ENCODE measurements at regions not wholly inside any gene's neighbourhood (a gene's known extent, or its start where the extent isn't known, plus 50 kb on each side); places are given as distances from the start of the nearest gene placed in this dataset.

GRCh38 chr2:129129087-129129486 is 810.4 kb upstream of the HS6ST1 start:
- Histone ChIP-seq H3K4me1 (ENCODE audit: insufficient read depth, poor library complexity, severe bottlenecking) (no peaks in the 10 kb centered on the region), H3K27ac (ENCODE audit: poor library complexity, severe bottlenecking) (no peak overlapping the region), H3K27me3 (ENCODE audit: insufficient read depth, poor library complexity, severe bottlenecking) (peaks cover 3% of the 10 kb centered on the region), H3K9me3 (ENCODE audit: severe bottlenecking) (no peaks in the 10 kb centered on the region), H3K4me3 (ENCODE audit: severe bottlenecking) (no peak overlapping the region), H3K36me3 (ENCODE audit: low read depth) (no peaks in the 10 kb centered on the region)
- no peak for TF ChIP-seq CTCF (IDR thresholded peaks at IDR 0.05; ENCODE audit: poor library complexity, severe bottlenecking)
- ATAC-seq (ENCODE audit: low read depth), result 0 out of 3 replicates have a peak, but pooled peaks have one; percentile 36
- no peak for DNase-seq (ENCODE audit: low spot score)

- no peak overlapping the region for H3K27ac ChIP-seq (ENCODE audit: poor library complexity, severe bottlenecking)
- no peak for TF ChIP-seq CTCF (IDR thresholded peaks at IDR 0.05; ENCODE audit: poor library complexity, severe bottlenecking)
- H3K27me3 ChIP-seq (ENCODE audit: insufficient read depth, poor library complexity, severe bottlenecking), result no peaks in the 10 kb centered on the region
- H3K4me1 ChIP-seq (ENCODE audit: insufficient read depth, poor library complexity, severe bottlenecking), result no peaks in the 10 kb centered on the region
- DNase-seq (ENCODE audit: low spot score), result no peak
- H3K4me3 ChIP-seq (ENCODE audit: severe bottlenecking), result no peak overlapping the region
- no peak for ATAC-seq (ENCODE audit: low read depth)
- no peaks in the 10 kb centered on the region for H3K9me3 ChIP-seq (ENCODE audit: severe bottlenecking)
- H3K36me3 ChIP-seq (ENCODE audit: low read depth), result no peaks in the 10 kb centered on the region
Observed at GRCh38 chr2:129133692-129134641, 815.3 kb upstream of the HS6ST1 start.

- Histone ChIP-seq H3K4me1 (ENCODE audit: insufficient read depth, poor library complexity, severe bottlenecking) (no peaks in the 10 kb centered on the region), H3K27me3 (ENCODE audit: insufficient read depth, poor library complexity, severe bottlenecking) (no peaks in the 10 kb centered on the region), H3K4me3 (ENCODE audit: severe bottlenecking) (no peak overlapping the region), H3K36me3 (ENCODE audit: low read depth) (no peaks in the 10 kb centered on the region), H3K27ac (ENCODE audit: poor library complexity, severe bottlenecking) (no peak overlapping the region), H3K9me3 (ENCODE audit: severe bottlenecking) (no peaks in the 10 kb centered on the region)
- TF ChIP-seq CTCF (IDR thresholded peaks at IDR 0.05; ENCODE audit: poor library complexity, severe bottlenecking), result no peak
- ATAC-seq (ENCODE audit: low read depth) (no peak), DNase-seq (ENCODE audit: low spot score) (no peak)
Observed at GRCh38 chr2:129135017-129135416, 816.3 kb upstream of the HS6ST1 start.

GRCh38 chr2:129139380-129139779 is 820.7 kb upstream of the HS6ST1 start:
- Histone ChIP-seq H3K27me3 (ENCODE audit: insufficient read depth, poor library complexity, severe bottlenecking) (no peaks in the 10 kb centered on the region), H3K27ac (ENCODE audit: poor library complexity, severe bottlenecking) (no peak overlapping the region), H3K9me3 (ENCODE audit: severe bottlenecking) (no peaks in the 10 kb centered on the region), H3K4me1 (ENCODE audit: insufficient read depth, poor library complexity, severe bottlenecking) (no peaks in the 10 kb centered on the region), H3K4me3 (ENCODE audit: severe bottlenecking) (no peak overlapping the region), H3K36me3 (ENCODE audit: low read depth) (no peaks in the 10 kb centered on the region)
- TF ChIP-seq CTCF (IDR thresholded peaks at IDR 0.05; ENCODE audit: poor library complexity, severe bottlenecking), result no peak
- no peak for ATAC-seq (ENCODE audit: low read depth)
- DNase-seq (ENCODE audit: low spot score), result no peak

GRCh38 chr2:129142465-129142864 is 823.8 kb upstream of the HS6ST1 start:
- Histone ChIP-seq H3K4me3 (ENCODE audit: severe bottlenecking) (no peak overlapping the region), H3K27me3 (ENCODE audit: insufficient read depth, poor library complexity, severe bottlenecking) (no peaks in the 10 kb centered on the region), H3K9me3 (ENCODE audit: severe bottlenecking) (no peaks in the 10 kb centered on the region), H3K36me3 (ENCODE audit: low read depth) (no peaks in the 10 kb centered on the region), H3K4me1 (ENCODE audit: insufficient read depth, poor library complexity, severe bottlenecking) (no peaks in the 10 kb centered on the region), H3K27ac (ENCODE audit: poor library complexity, severe bottlenecking) (no peak overlapping the region)
- DNase-seq (ENCODE audit: low spot score) (no peak), ATAC-seq (ENCODE audit: low read depth) (no peak)
- no peak for TF ChIP-seq CTCF (IDR thresholded peaks at IDR 0.05; ENCODE audit: poor library complexity, severe bottlenecking)
